Neural progenitor cell (in vitro differentiated cells): ENCODE measurements at regions not wholly inside any gene's neighbourhood (a gene's known extent, or its start where the extent isn't known, plus 50 kb on each side); places are given as distances from the start of the nearest gene placed in this dataset.

Experiments
- DNase-seq: peaks from one replicate; pipeline ENCODE4 v3.0.0-alpha.2; 2016; ENCODE audit warnings: low spot score
- H2AFZ ChIP-seq: fragments of 200-600 bp; sonication (generic); replicated peaks from 2 replicates; pipeline ENCODE4 v1.6.1; 2016; ENCODE audit warnings: antibody characterized with exemption
- H3F3A ChIP-seq: fragments of 200-600 bp; sonication (generic); 2 replicates; pipeline ENCODE4 v1.6.1; 2016; ENCODE audit warnings: antibody characterized with exemption, low read depth
- H3K27ac ChIP-seq: fragments of 200-600 bp; sonication (generic); 2 replicates; pipeline ENCODE4 v1.5.1; 2016; ENCODE audit warnings: mild to moderate bottlenecking
- H3K27me3 ChIP-seq: fragments of 200-600 bp; sonication (generic); 2 replicates; pipeline ENCODE4 v1.6.1; 2016; ENCODE audit warnings: mild to moderate bottlenecking, moderate library complexity
- H3K36me3 ChIP-seq: fragments of 200-600 bp; sonication (generic); 2 replicates; pipeline ENCODE4 v1.5.1; 2016
- H3K4me1 ChIP-seq: fragments of 200-600 bp; sonication (generic); 2 replicates; pipeline ENCODE4 v1.6.1; 2016; ENCODE audit warnings: mixed run types
- H3K4me2 ChIP-seq: fragments of 200-600 bp; sonication (generic); 2 replicates; pipeline ENCODE4 v1.6.1; 2016
- H3K4me3 ChIP-seq: fragments of 200-600 bp; sonication (generic); 2 replicates; pipeline ENCODE4 v1.5.1; 2016
- H3K79me2 ChIP-seq: fragments of 200-600 bp; sonication (generic); 2 replicates; pipeline ENCODE4 v1.6.1; 2016; ENCODE audit warnings: low read depth
- H3K9ac ChIP-seq: fragments of 200-600 bp; sonication (generic); 2 replicates; pipeline ENCODE4 v1.6.1; 2016
- H3K9me3 ChIP-seq: fragments of 200-600 bp; sonication (generic); 2 replicates; pipeline ENCODE4 v1.5.1; 2016; ENCODE audit warnings: low read depth
- H4K20me1 ChIP-seq: fragments of 200-600 bp; sonication (generic); 2 replicates; pipeline ENCODE4 v1.6.1; 2016; ENCODE audit warnings: low read depth
- H3K27ac Mint-ChIP-seq: 3 replicates; pipeline ENCODE4 v1.8.0; 2021; ENCODE audit warnings: mixed read lengths
- H3K27me3 Mint-ChIP-seq: 2 replicates; pipeline ENCODE4 v1.8.0; 2022; ENCODE audit warnings: low read depth, mild to moderate bottlenecking, inconsistent platforms, moderate library complexity, mixed read lengths; ENCODE audit not compliant: insufficient read depth
- H3K36me3 Mint-ChIP-seq: 3 replicates; pipeline ENCODE4 v1.8.0; 2021; ENCODE audit warnings: mixed read lengths
- H3K4me1 Mint-ChIP-seq: 3 replicates; pipeline ENCODE4 v1.8.0; 2021; ENCODE audit warnings: mixed read lengths
- H3K4me3 Mint-ChIP-seq: 3 replicates; pipeline ENCODE4 v1.8.0; 2021; ENCODE audit warnings: mild to moderate bottlenecking, moderate library complexity, mixed read lengths
- H3K9me3 Mint-ChIP-seq: 3 replicates; pipeline ENCODE4 v1.8.0; 2020; ENCODE audit warnings: mixed read lengths
- EZH2 ChIP-seq: fragments of 200-600 bp; sonication (generic); IDR thresholded peaks from 2 replicates; pipeline ENCODE4 v1.6.1; 2017; ENCODE audit warnings: antibody characterized with exemption, mild to moderate bottlenecking, moderate library complexity
- EZH2phosphoT487 ChIP-seq: fragments of 200-600 bp; sonication (generic); IDR thresholded peaks from 2 replicates; pipeline ENCODE4 v1.6.1; 2017; ENCODE audit warnings: antibody characterized with exemption
- TF ChIP-seq, protein P1 (sequence below): fragments of 200-600 bp; sonication (generic); IDR thresholded peaks from 2 replicates; pipeline ENCODE4 v1.5.1; 2017; ENCODE audit warnings: antibody characterized with exemption, mild to moderate bottlenecking

- no peak for DNase-seq
- H3K4me3 Mint-ChIP-seq = no peak overlapping the region
- H3K27me3 Mint-ChIP-seq = peaks cover 10% of the 10 kb centered on the region
- Histone ChIP-seq H3K4me1 (no peaks in the 10 kb centered on the region), H3K4me2 (no peak overlapping the region), H3K27me3 (no peaks in the 10 kb centered on the region), H3K36me3 (no peaks in the 10 kb centered on the region), H3K4me3 (no peak overlapping the region), H4K20me1 (no peaks in the 10 kb centered on the region), H3K79me2 (no peaks in the 10 kb centered on the region), H3K9me3 (no peaks in the 10 kb centered on the region), H3K9ac (no peak overlapping the region), H3K27ac (no peak overlapping the region), H3F3A (no peaks in the 10 kb centered on the region), H2AFZ (no peak overlapping the region)
- H3K4me1 Mint-ChIP-seq = no peaks in the 10 kb centered on the region
- H3K9me3 Mint-ChIP-seq = no peaks in the 10 kb centered on the region
- H3K27ac Mint-ChIP-seq = no peak overlapping the region
- no peaks in the 10 kb centered on the region for H3K36me3 Mint-ChIP-seq
- TF ChIP-seq EZH2phosphoT487 (no peak), EZH2 (no peak)
- TF ChIP-seq, protein P1, sequence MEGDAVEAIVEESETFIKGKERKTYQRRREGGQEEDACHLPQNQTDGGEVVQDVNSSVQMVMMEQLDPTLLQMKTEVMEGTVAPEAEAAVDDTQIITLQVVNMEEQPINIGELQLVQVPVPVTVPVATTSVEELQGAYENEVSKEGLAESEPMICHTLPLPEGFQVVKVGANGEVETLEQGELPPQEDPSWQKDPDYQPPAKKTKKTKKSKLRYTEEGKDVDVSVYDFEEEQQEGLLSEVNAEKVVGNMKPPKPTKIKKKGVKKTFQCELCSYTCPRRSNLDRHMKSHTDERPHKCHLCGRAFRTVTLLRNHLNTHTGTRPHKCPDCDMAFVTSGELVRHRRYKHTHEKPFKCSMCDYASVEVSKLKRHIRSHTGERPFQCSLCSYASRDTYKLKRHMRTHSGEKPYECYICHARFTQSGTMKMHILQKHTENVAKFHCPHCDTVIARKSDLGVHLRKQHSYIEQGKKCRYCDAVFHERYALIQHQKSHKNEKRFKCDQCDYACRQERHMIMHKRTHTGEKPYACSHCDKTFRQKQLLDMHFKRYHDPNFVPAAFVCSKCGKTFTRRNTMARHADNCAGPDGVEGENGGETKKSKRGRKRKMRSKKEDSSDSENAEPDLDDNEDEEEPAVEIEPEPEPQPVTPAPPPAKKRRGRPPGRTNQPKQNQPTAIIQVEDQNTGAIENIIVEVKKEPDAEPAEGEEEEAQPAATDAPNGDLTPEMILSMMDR = no peak
These were observed 122.2 kb upstream of the MYLIP start for GRCh38 chr6:16006681-16007080.

- H3K4me3 ChIP-seq = no peak overlapping the region
- H3K36me3 ChIP-seq = no peaks in the 10 kb centered on the region
- no peak overlapping the region for H3K27ac Mint-ChIP-seq
- peaks cover 10% of the 10 kb centered on the region for H3K27me3 Mint-ChIP-seq
- H3K36me3 Mint-ChIP-seq = no peaks in the 10 kb centered on the region
- H3K9me3 ChIP-seq = no peaks in the 10 kb centered on the region
- no peak overlapping the region for H3K9ac ChIP-seq
- H3K9me3 Mint-ChIP-seq = peaks cover 2% of the 10 kb centered on the region
- H3K4me1 Mint-ChIP-seq = no peaks in the 10 kb centered on the region
- TF ChIP-seq, protein P1 = no peak
- TF ChIP-seq EZH2phosphoT487 (no peak), EZH2 (no peak)
- no peak overlapping the region for H3K27ac ChIP-seq
- no peaks in the 10 kb centered on the region for H3F3A ChIP-seq
- no peak overlapping the region for H3K4me2 ChIP-seq
- no peaks in the 10 kb centered on the region for H4K20me1 ChIP-seq
- no peaks in the 10 kb centered on the region for H3K4me1 ChIP-seq
- no peak overlapping the region for H3K4me3 Mint-ChIP-seq
- no peak for DNase-seq
- no peaks in the 10 kb centered on the region for H3K79me2 ChIP-seq
- no peak overlapping the region for H2AFZ ChIP-seq
- no peaks in the 10 kb centered on the region for H3K27me3 ChIP-seq
These were observed 123.8 kb upstream of the MYLIP start for GRCh38 chr6:16004934-16005679.

GRCh38 chr6:16003197-16003491 lies 125.7 kb upstream of the MYLIP start:
- Histone ChIP-seq H3K27me3 (no peaks in the 10 kb centered on the region), H3K79me2 (no peaks in the 10 kb centered on the region), H3K4me3 (no peak overlapping the region), H3K4me2 (no peak overlapping the region), H3F3A (no peaks in the 10 kb centered on the region), H3K36me3 (no peaks in the 10 kb centered on the region), H2AFZ (no peak overlapping the region), H3K4me1 (peaks cover 5% of the 10 kb centered on the region), H3K27ac (no peak overlapping the region), H3K9me3 (no peaks in the 10 kb centered on the region), H4K20me1 (no peaks in the 10 kb centered on the region), H3K9ac (no peak overlapping the region)
- Mint-ChIP-seq H3K9me3 (peaks cover 2% of the 10 kb centered on the region), H3K4me3 (no peak overlapping the region), H3K27me3 (peaks cover 10% of the 10 kb centered on the region), H3K27ac (no peak overlapping the region), H3K36me3 (no peaks in the 10 kb centered on the region), H3K4me1 (no peaks in the 10 kb centered on the region)
- TF ChIP-seq, protein P1 = no peak
- TF ChIP-seq EZH2 (no peak), EZH2phosphoT487 (no peak)
- no peak for DNase-seq
